Erythroblast (primary cell): ENCODE measurements at regions not wholly inside any gene's neighbourhood (a gene's known extent, or its start where the extent isn't known, plus 50 kb on each side); places are given as distances from the start of the nearest gene placed in this dataset.

Source experiments
- DNase-seq, 2 experiments: peaks; one replicate each; lab custom pipeline; 2025; lab: John Stamatoyannopoulos, UW
- GATA1 ChIP-seq: IDR thresholded peaks from 2 replicates; pipeline ENCODE4 v1.6.1; 2011; ENCODE audit warnings: low read depth, mild to moderate bottlenecking, control low read depth, low read length, moderate library complexity
- POLR2A ChIP-seq: IDR thresholded peaks from 2 replicates; pipeline ENCODE4 v1.6.1; 2011; ENCODE audit warnings: mild to moderate bottlenecking, low read length

DNA sequence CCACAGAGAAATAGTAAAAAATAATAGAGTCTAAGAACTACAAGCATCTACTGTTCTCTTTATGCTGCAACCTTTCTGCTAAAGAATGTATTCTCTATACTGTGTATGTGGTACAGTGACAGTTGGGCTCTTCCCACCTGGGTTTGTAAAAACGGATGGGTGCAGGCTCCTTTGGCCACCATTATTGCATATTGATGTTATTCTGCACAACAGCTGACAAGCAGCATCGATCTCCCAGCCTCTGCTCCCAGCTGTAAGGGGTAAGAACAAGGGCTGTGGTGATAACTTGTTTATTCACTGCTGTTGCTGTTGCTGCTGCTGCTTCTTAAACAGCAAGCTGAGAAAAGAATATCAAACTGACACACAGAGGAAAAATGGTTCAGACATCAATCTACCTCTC, 56.1 kb downstream of the KCNRG start:
- DNase-seq = peak; percentile 6 to 25
- TF ChIP-seq GATA1 = no peak
- TF ChIP-seq POLR2A = no peak

GRCh38 chr13:50072676-50073075, 57.4 kb downstream of the KCNRG start:
- TF ChIP-seq POLR2A (no peak), GATA1 (no peak)
- DNase-seq = no peak

GRCh38 chr13:50073340-50073739, 58.1 kb downstream of the KCNRG start:
- no peak for DNase-seq
- no peak for TF ChIP-seq GATA1
- TF ChIP-seq POLR2A = no peak

GRCh38 chr13:50074843-50075242, 59.6 kb downstream of the KCNRG start:
- no peak for DNase-seq
- TF ChIP-seq GATA1 = no peak
- no peak for TF ChIP-seq POLR2A

DNA sequence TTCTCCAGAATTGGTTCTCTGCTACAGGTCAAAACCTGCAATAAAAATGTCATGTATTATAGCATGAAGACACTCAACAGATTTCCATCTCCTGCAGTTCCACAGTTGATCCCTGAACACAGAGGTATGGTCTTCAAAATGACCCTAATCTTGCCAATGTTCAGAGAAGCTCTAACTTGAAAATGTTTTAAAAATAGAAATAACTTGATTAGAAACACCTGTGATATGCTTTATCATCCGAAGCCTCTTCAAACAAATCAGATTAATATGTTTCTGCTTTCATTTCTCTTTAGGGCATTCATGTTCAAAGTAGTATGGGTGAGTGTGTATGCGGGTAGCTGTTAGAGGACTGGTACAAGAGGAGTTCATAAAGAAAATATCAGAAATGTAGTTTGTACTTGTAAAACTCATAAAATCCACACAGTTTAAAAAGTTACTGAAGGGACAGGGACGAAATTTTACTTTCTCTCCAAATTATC, 60.4 kb downstream of the KCNRG start:
- TF ChIP-seq POLR2A (no peak), GATA1 (no peak)
- DNase-seq = peak; percentile 6 to 15

DNA sequence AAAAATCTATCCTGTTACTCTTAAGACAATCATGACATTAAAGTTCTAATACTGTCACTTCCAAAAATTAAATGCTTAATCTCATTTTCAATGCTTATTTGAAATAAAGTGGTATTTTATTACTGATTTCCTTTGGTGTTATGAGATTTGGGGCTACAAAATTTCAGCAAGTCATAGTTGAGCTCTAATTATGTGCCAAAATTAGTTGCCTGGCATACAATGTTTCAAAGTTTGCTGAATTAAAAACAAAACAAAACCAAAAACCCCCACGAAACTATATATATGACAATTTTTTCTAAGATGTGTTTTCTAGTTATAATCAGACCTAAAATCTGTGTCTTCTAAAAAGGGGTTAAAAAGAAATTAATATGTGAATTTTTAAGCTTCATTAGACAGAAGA, 62.2 kb downstream of the KCNRG start:
- peak in 1 of 2 experiments; percentile 2 for DNase-seq
- TF ChIP-seq POLR2A = no peak
- no peak for TF ChIP-seq GATA1

- TF ChIP-seq GATA1 = no peak
- no peak for TF ChIP-seq POLR2A
- no peak for DNase-seq
Measured at GRCh38 chr13:50078231-50078894, 63.1 kb downstream of the KCNRG start.

- no peak for TF ChIP-seq POLR2A
- no peak for TF ChIP-seq GATA1
- no peak for DNase-seq
Measured at GRCh38 chr13:50078895-50079654, 63.8 kb downstream of the KCNRG start.

DNA sequence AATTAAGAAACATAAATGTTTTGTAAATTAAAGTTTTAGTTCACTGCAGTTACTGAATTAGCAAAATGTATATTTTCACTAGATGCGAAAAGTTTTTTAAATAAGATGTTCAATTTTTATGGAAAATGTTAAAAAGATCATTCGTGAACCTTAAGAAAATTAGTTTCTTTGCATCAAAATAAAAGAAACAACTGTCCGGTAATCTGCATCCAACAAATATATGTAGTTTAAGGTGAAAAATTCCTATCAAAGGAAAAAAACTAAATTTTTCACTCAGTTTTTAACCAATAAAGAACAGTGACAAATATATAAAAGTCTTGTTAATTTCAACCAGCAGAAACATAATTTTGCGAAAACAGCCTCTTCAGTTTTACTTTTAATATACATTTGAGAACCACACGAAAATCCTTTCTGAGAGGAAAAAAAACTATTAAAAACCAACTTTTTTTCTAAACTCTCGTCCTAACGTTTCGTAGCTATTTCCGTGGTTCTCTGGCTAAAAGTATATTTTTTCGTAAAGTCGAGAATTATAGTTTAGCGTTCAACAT, 64.5 kb downstream of the KCNRG start:
- DNase-seq = no peak
- TF ChIP-seq GATA1 = no peak
- TF ChIP-seq POLR2A = no peak

DNA sequence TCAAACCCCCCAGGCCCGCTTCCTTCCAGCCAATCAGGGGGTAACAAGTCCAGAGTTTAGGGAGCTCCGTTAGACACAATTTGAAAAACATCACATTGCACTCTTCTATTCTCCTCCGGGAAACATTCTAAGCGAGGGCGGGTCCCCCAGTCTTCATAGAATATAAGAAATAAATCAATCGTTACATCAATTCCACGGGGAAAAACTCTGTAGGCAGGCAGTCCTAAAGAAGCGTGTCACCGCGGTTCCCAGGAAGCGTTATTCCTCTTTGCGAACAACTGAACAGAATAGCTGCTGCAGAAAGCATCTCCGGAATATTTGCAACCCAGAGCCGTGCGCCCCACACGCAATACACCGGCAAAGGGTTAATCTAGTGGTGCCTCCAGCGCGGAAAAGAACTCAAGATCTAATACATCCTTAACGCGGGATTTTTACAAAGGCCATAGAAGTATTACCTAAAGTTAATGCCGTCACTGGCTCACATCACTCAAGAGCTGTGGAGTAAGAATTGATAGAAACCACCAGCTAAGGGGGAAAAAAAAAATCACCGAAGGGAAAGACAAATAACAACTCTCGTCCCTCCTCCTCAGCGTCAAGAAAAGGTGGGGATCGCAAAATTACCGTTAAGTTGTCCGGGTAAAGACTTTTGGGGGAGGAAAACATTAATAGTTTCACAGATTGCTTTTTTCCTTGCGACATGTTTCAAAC, 65.1 kb downstream of the KCNRG start:
- peak; percentile 63 to 80 for DNase-seq
- TF ChIP-seq GATA1 (no peak), POLR2A (no peak)

DNA sequence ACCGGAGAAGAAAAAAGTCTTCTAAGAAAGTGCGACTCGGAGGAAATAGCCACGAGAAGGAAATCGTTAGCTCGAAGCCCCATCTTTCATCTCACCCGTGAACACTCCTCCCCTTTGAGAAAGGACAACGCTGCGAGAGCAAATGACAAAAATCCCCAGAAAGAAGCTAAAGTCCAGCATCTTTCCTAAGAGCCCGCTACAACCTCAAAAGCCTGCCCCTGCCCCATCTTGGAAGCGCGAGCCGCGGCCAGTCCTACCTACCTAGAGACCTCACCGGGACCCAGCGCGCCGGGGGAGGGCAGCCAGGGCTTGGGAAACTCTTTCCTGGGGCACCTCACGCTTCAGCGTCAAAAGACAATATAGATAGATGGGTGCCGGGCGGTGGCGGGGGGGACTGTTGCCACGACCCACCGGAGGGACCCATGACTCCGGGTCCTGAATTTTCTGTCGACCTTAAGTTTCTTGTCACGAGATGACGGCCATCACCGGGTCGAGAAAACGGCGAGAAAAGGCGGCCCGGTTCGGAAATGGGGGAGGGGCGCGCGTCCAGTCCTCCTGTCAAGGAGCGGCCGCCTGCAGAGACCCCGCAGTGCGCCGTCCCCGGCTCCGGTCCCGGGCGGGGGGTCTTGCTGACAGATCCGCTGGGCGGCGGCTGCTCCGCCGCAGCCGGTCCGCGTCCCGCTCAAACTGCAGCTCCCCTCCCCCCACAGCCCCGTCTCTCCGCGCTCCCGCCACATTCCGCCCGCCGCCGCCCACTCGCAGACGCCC, 65.9 kb downstream of the KCNRG start:
- DNase-seq = peak; percentile 79 to 89
- TF ChIP-seq GATA1 (no peak), POLR2A (no peak)

GRCh38 chr13:50081679-50082425, 66.6 kb downstream of the KCNRG start:
- TF ChIP-seq POLR2A (peak; percentile 92), GATA1 (no peak)

More at GRCh38 chr13:50081679-50082425, 66.6 kb downstream of the KCNRG start:
- DNase-seq = peak; percentile 99 to 100
